HEK293T (cell line): ENCODE measurements at regions not wholly inside any gene's neighbourhood (a gene's known extent, or its start where the extent isn't known, plus 50 kb on each side); places are given as distances from the start of the nearest gene placed in this dataset.

Source experiments
- CTCF ChIA-PET: fragments of 350-600 bp; formaldehyde crosslinking; extraction: SDS; loops from one replicate; lab custom pipeline; 2021; ENCODE audit warnings: antibody characterized with exemption, inconsistent platforms; lab: Yijun Ruan, JAX
- POLR2A ChIA-PET: fragments of 350-600 bp; formaldehyde crosslinking; extraction: SDS; loops from one replicate; lab custom pipeline; 2020; ENCODE audit warnings: antibody characterized with exemption, inconsistent platforms; lab: Yijun Ruan, JAX
- DNase-seq: peaks from one replicate; pipeline ENCODE4 v3.0.0; 2012; ENCODE audit warnings: mixed read lengths; ENCODE audit errors: extremely low spot score
- ARNT ChIP-seq: fragments of 450-650 bp; IDR thresholded peaks from 2 replicates; pipeline ENCODE4 v1.6.1; 2017; ENCODE audit warnings: mild to moderate bottlenecking
- BHLHE40 ChIP-seq: fragments of 450-650 bp; IDR thresholded peaks from 2 replicates; pipeline ENCODE4 v1.6.1; 2016; ENCODE audit warnings: mild to moderate bottlenecking, moderate library complexity, borderline replicate concordance
- CTBP1 ChIP-seq: fragments of 450-650 bp; IDR thresholded peaks from 2 replicates; pipeline ENCODE4 v1.6.1; 2016; ENCODE audit warnings: borderline replicate concordance
- ELF4 ChIP-seq: fragments of 450-650 bp; IDR thresholded peaks from 2 replicates; pipeline ENCODE4 v1.6.1; 2017; ENCODE audit warnings: antibody characterized with exemption
- FOXA1 ChIP-seq: fragments of 450-650 bp; IDR thresholded peaks from 2 replicates; pipeline ENCODE4 v1.6.1; 2016; ENCODE audit warnings: mild to moderate bottlenecking
- FOXK2 ChIP-seq: fragments of 450-650 bp; IDR thresholded peaks from 2 replicates; pipeline ENCODE4 v1.6.1; 2016; ENCODE audit warnings: mild to moderate bottlenecking
- FOXM1 ChIP-seq: fragments of 450-650 bp; IDR thresholded peaks from 2 replicates; pipeline ENCODE4 v1.6.1; 2017; ENCODE audit warnings: mild to moderate bottlenecking, borderline replicate concordance
- HDGF ChIP-seq: fragments of 450-650 bp; IDR thresholded peaks from 2 replicates; pipeline ENCODE4 v1.6.1; 2017; ENCODE audit warnings: antibody characterized with exemption, borderline replicate concordance
- L3MBTL2 ChIP-seq: fragments of 450-650 bp; conservative IDR thresholded peaks from 2 replicates; pipeline ENCODE4 v1.6.1; 2016; ENCODE audit warnings: mild to moderate bottlenecking
- LEF1 ChIP-seq: fragments of 450-650 bp; IDR thresholded peaks from 2 replicates; pipeline ENCODE4 v1.6.1; 2017; ENCODE audit warnings: mild to moderate bottlenecking, borderline replicate concordance
- NFRKB ChIP-seq: fragments of 450-650 bp; IDR thresholded peaks from 2 replicates; pipeline ENCODE4 v1.6.1; 2016; ENCODE audit warnings: mild to moderate bottlenecking, moderate library complexity
- PKNOX1 ChIP-seq: fragments of 450-650 bp; IDR thresholded peaks from 2 replicates; pipeline ENCODE4 v1.6.1; 2016
- SP1 ChIP-seq: fragments of 450-650 bp; IDR thresholded peaks from 2 replicates; pipeline ENCODE4 v1.6.1; 2017
- SUZ12 ChIP-seq: fragments of 450-650 bp; IDR thresholded peaks from 2 replicates; pipeline ENCODE4 v1.6.1; 2016; ENCODE audit warnings: mild to moderate bottlenecking
- TARDBP ChIP-seq: fragments of 450-650 bp; IDR thresholded peaks from 2 replicates; pipeline ENCODE4 v1.6.1; 2016
- ZNF384 ChIP-seq: fragments of 450-650 bp; IDR thresholded peaks from 2 replicates; pipeline ENCODE4 v1.6.1; 2016

GRCh38 chr3:72141264-72141663 is 356.3 kb upstream of the PROK2 start:
- no peak for DNase-seq
- TF ChIP-seq BHLHE40 (no peak), L3MBTL2 (no peak), PKNOX1 (no peak), TARDBP (no peak), CTBP1 (no peak), FOXA1 (no peak), FOXM1 (no peak), LEF1 (no peak), ELF4 (no peak), ZNF384 (no peak), SP1 (no peak), ARNT (no peak), FOXK2 (no peak), NFRKB (no peak), HDGF (no peak), SUZ12 (no peak)
- POLR2A ChIA-PET, result no interaction called here
- CTCF ChIA-PET, result no interaction called here

GRCh38 chr3:72139316-72139715 is 354.4 kb upstream of the PROK2 start:
- POLR2A ChIA-PET, result no interaction called here
- CTCF ChIA-PET, result no interaction called here
- no peak for TF ChIP-seq FOXK2
- TF ChIP-seq ZNF384, result no peak
- TF ChIP-seq NFRKB, result no peak
- no peak for TF ChIP-seq FOXA1
- no peak for TF ChIP-seq TARDBP
- DNase-seq, result no peak

GRCh38 chr3:72137865-72138861 is 353.2 kb upstream of the PROK2 start:
- CTCF ChIA-PET, result no interaction called here
- POLR2A ChIA-PET, result interaction anchor here (0.7 kb wide), 1 partner anchor 15 kb away, joined by 3 read pairs; no protein-coding TSS in a partner anchor
- DNase-seq, result no peak
- no peak for TF ChIP-seq FOXA1
- no peak for TF ChIP-seq FOXK2
- no peak for TF ChIP-seq SP1
- TF ChIP-seq BHLHE40, result no peak
- TF ChIP-seq HDGF, result no peak
- TF ChIP-seq CTBP1, result no peak
- no peak for TF ChIP-seq ELF4
- TF ChIP-seq FOXM1, result no peak
- no peak for TF ChIP-seq ZNF384
- TF ChIP-seq ARNT, result no peak
- no peak for TF ChIP-seq PKNOX1
- TF ChIP-seq SUZ12, result no peak
- no peak for TF ChIP-seq L3MBTL2
- TF ChIP-seq TARDBP, result no peak
- TF ChIP-seq NFRKB, result no peak
- TF ChIP-seq LEF1, result no peak

GRCh38 chr3:72135636-72136035 is 350.7 kb upstream of the PROK2 start:
- ChIA-PET CTCF (no interaction called here), POLR2A (no interaction called here)
- no peak for DNase-seq
- TF ChIP-seq ARNT (no peak), FOXK2 (no peak), ZNF384 (no peak), CTBP1 (no peak), HDGF (no peak), FOXM1 (no peak)

- no peak for DNase-seq
- CTCF ChIA-PET, result no interaction called here
- TF ChIP-seq ARNT (no peak), ZNF384 (no peak), TARDBP (no peak), SUZ12 (no peak), NFRKB (no peak), FOXA1 (no peak), PKNOX1 (no peak), LEF1 (no peak), ELF4 (no peak), FOXM1 (no peak), L3MBTL2 (no peak), SP1 (no peak), BHLHE40 (no peak), FOXK2 (no peak)
- POLR2A ChIA-PET, result no interaction called here
These were observed 350.1 kb upstream of the PROK2 start for GRCh38 chr3:72134989-72135451.
